ENCODE measurements at regions not wholly inside any gene's neighbourhood (a gene's known extent, or its start where the extent isn't known, plus 50 kb on each side); places are given as distances from the start of the nearest gene placed in this dataset.

- TF ChIP-seq ATF2 (IDR thresholded peaks at IDR 0.05; ENCODE audit: low read length) (peak; percentile 84), NR2F1 (conservative IDR thresholded peaks at IDR 0.05) (peak; percentile 57), RFX5 (IDR thresholded peaks at IDR 0.05; ENCODE audit: low read depth, low read length) (no peak), RAD51 (IDR thresholded peaks at IDR 0.05) (peak; percentile 31; the same call in 1 of the 2 replicates), CUX1 (IDR thresholded peaks at IDR 0.05; ENCODE audit: insufficient replicate concordance, low read depth, low read length) (peak; percentile 73), CHD4 (IDR thresholded peaks at IDR 0.05) (no peak), BMI1 (IDR thresholded peaks at IDR 0.05; ENCODE audit: borderline replicate concordance) (peak; percentile 18; the same call in 1 of the 2 replicates), TCF12 (IDR thresholded peaks at IDR 0.05; ENCODE audit: low read depth, low read length) (peak; percentile 100), ZBTB11 (CRISPR knock-in tag; IDR thresholded peaks at IDR 0.05) (no peak), NFIC (IDR thresholded peaks at IDR 0.05; ENCODE audit: low read depth, low read length) (peak; percentile 97), TARDBP (IDR thresholded peaks at IDR 0.05; ENCODE audit: borderline replicate concordance) (peak; percentile 85), IKZF2 (IDR thresholded peaks at IDR 0.05) (peak; percentile 97 to 98), ZBED1 (IDR thresholded peaks at IDR 0.05; ENCODE audit: borderline replicate concordance) (peak; percentile 90; the same call in 1 of the 2 replicates), CEBPZ (IDR thresholded peaks at IDR 0.05; ENCODE audit: low read depth, low read length) (no peak), MEF2A (IDR thresholded peaks at IDR 0.05; ENCODE audit: insufficient read depth, low read depth, low read length) (peak; percentile 52; the same call in 1 of the 2 replicates), ATF7 (IDR thresholded peaks at IDR 0.05; ENCODE audit: low read depth) (peak; percentile 70), GATAD2B (conservative IDR thresholded peaks at IDR 0.05; ENCODE audit: low read depth) (peak; percentile 91), SIN3A (IDR thresholded peaks at IDR 0.05; ENCODE audit: low read depth, low read length) (0 out of 2 replicates have a peak, but pooled peaks have one; percentile 14)
Measured at GRCh38 chr1:9426291-9426711, 113.0 kb upstream of the SLC25A33 start (continued).
